Endothelial cell of umbilical vein (primary cell): ENCODE measurements at regions not wholly inside any gene's neighbourhood (a gene's known extent, or its start where the extent isn't known, plus 50 kb on each side); places are given as distances from the start of the nearest gene placed in this dataset.

Experiments
- BruUV-seq: library from RNA; stranded (reverse); fragments of 400-500 nt; replicated peaks from 2 replicates; lab custom pipeline; 2021; lab: Mats Ljungman, UMichigan
- CTCF ChIA-PET: fragments of 300-600, 350-600 bp; sonication (Branson Sonifier 250); formaldehyde crosslinking; loops from one replicate; lab custom pipeline; 2021; ENCODE audit warnings: antibody characterized with exemption, inconsistent platforms; lab: Charles Lee
- POLR2A ChIA-PET: fragments of 300-600, 350-600 bp; sonication (Branson Sonifier 250); formaldehyde crosslinking; loops from one replicate; lab custom pipeline; 2021; ENCODE audit warnings: antibody characterized with exemption, inconsistent platforms; lab: Charles Lee
- DNase-seq: peaks from one replicate; pipeline ENCODE4 v3.0.0-alpha.2; 2011; ENCODE audit warnings: low read depth, low spot score
- FAIRE-seq: peaks from 2 replicates; lab custom pipeline; 2011; peaks lifted over from hg19 to GRCh38; lab: Jason Lieb, UNC
- H2AFZ ChIP-seq: 2 replicates; pipeline ENCODE4 v1.6.0; 2012; ENCODE audit warnings: low read depth, low read length, control low read depth, inconsistent platforms
- H3K27ac ChIP-seq: 2 replicates; pipeline ENCODE4 v1.5.1; 2011; ENCODE audit warnings: low read depth, mild to moderate bottlenecking, control low read depth, low read length, moderate library complexity; ENCODE audit not compliant: insufficient read depth
- H3K27me3 ChIP-seq, 2 experiments: 2 replicates each; pipeline versions ENCODE4 v1.6.0 to v1.6.1; 2011; ENCODE audit warnings: low read length in 2 of 2, mixed read lengths in 1 of 2; ENCODE audit not compliant: control insufficient read depth in 2 of 2, insufficient read depth in 2 of 2
- H3K36me3 ChIP-seq, 2 experiments: 2 replicates in 1 of 2; 3 replicates in 1 of 2; pipeline ENCODE4 v1.5.1; 2011; ENCODE audit warnings: low read length in 2 of 2, mild to moderate bottlenecking in 1 of 2, moderate library complexity in 1 of 2; ENCODE audit not compliant: control insufficient read depth in 2 of 2, insufficient read depth in 2 of 2; ENCODE audit errors: extremely low read depth in 1 of 2
- H3K4me1 ChIP-seq: 3 replicates; pipeline ENCODE4 v1.5.1; 2011; ENCODE audit warnings: mild to moderate bottlenecking, low read length; ENCODE audit not compliant: control insufficient read depth, insufficient read depth; ENCODE audit errors: extremely low read depth
- H3K4me2 ChIP-seq: 2 replicates; pipeline ENCODE4 v1.6.1; 2011; ENCODE audit warnings: low read length, control low read depth, mixed read lengths; ENCODE audit not compliant: insufficient read depth
- H3K4me3 ChIP-seq, 3 experiments: fragments of 200-600 bp in 1 of 3; sonication (generic), shearing (Covaris generic) in 1 of 3; replicated peaks in 1 of 3; 2 replicates each; pipeline ENCODE4 v1.5.1; 2011 to 2016; ENCODE audit warnings: control low read depth in 3 of 3, low read length in 3 of 3, mild to moderate bottlenecking in 2 of 3, inconsistent platforms in 1 of 3, low read depth in 1 of 3, moderate library complexity in 1 of 3; ENCODE audit not compliant: insufficient read depth in 1 of 3
- H3K79me2 ChIP-seq: 2 replicates; pipeline ENCODE4 v1.6.0; 2012; ENCODE audit warnings: low read length, inconsistent platforms; ENCODE audit not compliant: control insufficient read depth, insufficient read depth
- H3K9ac ChIP-seq: replicated peaks from 2 replicates; pipeline ENCODE3; 2011; ENCODE audit warnings: low read length, control low read depth; ENCODE audit not compliant: insufficient read depth; ENCODE audit errors: extremely low read depth
- H3K9me1 ChIP-seq: replicated peaks from 3 replicates; pipeline ENCODE4 v1.6.0; 2011; ENCODE audit warnings: mild to moderate bottlenecking, low read length; ENCODE audit not compliant: control insufficient read depth, insufficient read depth; ENCODE audit errors: extremely low read depth
- H3K9me3 ChIP-seq: replicated peaks from 2 replicates; pipeline ENCODE4 v1.5.1; 2012; ENCODE audit warnings: low read length, inconsistent platforms; ENCODE audit not compliant: control insufficient read depth, insufficient read depth
- H4K20me1 ChIP-seq: replicated peaks from 2 replicates; pipeline ENCODE3; 2011; ENCODE audit warnings: mild to moderate bottlenecking, low read length; ENCODE audit not compliant: control insufficient read depth, insufficient read depth; ENCODE audit errors: extremely low read depth
- EZH2 ChIP-seq: IDR thresholded peaks from 2 replicates; pipeline ENCODE4 v1.6.1; 2012; ENCODE audit warnings: borderline replicate concordance, low read depth, mild to moderate bottlenecking, moderate library complexity, low read length, inconsistent platforms; ENCODE audit not compliant: severe bottlenecking
- FOS ChIP-seq: IDR thresholded peaks from 2 replicates; pipeline ENCODE4 v1.6.1; 2011; ENCODE audit warnings: mild to moderate bottlenecking, low read length, moderate library complexity, borderline replicate concordance; ENCODE audit not compliant: insufficient read depth
- GATA2 ChIP-seq: IDR thresholded peaks from 2 replicates; pipeline ENCODE4 v1.7.0; 2011; ENCODE audit warnings: low read depth, mild to moderate bottlenecking, moderate library complexity, mixed read lengths, low read length; ENCODE audit not compliant: insufficient read length, insufficient read depth
- JUN ChIP-seq: IDR thresholded peaks from 2 replicates; pipeline ENCODE4 v1.6.1; 2011; ENCODE audit warnings: borderline replicate concordance, low read depth; ENCODE audit not compliant: insufficient read length, insufficient read depth
- MYC ChIP-seq: IDR thresholded peaks from one replicate; pipeline ENCODE4 v1.6.1; 2011; ENCODE audit warnings: mild to moderate bottlenecking, low read depth, low read length
- POLR2A ChIP-seq: IDR thresholded peaks from 2 replicates; pipeline ENCODE4 v1.6.1; 2012; ENCODE audit warnings: low read depth, mild to moderate bottlenecking, control low read depth, low read length
- POLR2AphosphoS5 ChIP-seq: IDR thresholded peaks from 2 replicates; pipeline ENCODE4 v1.6.1; 2012; ENCODE audit warnings: low read depth, mild to moderate bottlenecking, control low read depth, low read length, moderate library complexity; ENCODE audit not compliant: insufficient read depth
- dilution Hi-C: fragments of 300-500 bp; cut with MboI; formaldehyde crosslinking; loops from one replicate; pipeline ENCODE4 v1.15.0; 2019; ENCODE audit warnings: low sequenced_read_pairs; ENCODE audit not compliant: extremely low pct_ligation_motif_present
- intact Hi-C: fragments of 100-400 bp; cut with micrococcal nuclease; formaldehyde crosslinking; loops from one replicate; pipeline ENCODE4 v1.10.0; 2022
- TF ChIP-seq, protein P1 (sequence below): IDR thresholded peaks from 2 replicates; pipeline ENCODE4 v1.6.1; 2011; ENCODE audit not compliant: insufficient read depth, insufficient read length
- TF ChIP-seq, protein P2 (sequence below), 2 donors: IDR thresholded peaks; 1 replicate in 1 of 2; 2 replicates in 1 of 2; pipeline ENCODE4 v1.5.1; 2011; ENCODE audit warnings: low read length in 2 of 2, mild to moderate bottlenecking in 2 of 2, moderate library complexity in 2 of 2, control low read depth in 1 of 2, inconsistent platforms in 1 of 2, low read depth in 1 of 2; ENCODE audit not compliant: insufficient read depth in 1 of 2; ENCODE audit errors: extremely low read depth in 1 of 2

DNA sequence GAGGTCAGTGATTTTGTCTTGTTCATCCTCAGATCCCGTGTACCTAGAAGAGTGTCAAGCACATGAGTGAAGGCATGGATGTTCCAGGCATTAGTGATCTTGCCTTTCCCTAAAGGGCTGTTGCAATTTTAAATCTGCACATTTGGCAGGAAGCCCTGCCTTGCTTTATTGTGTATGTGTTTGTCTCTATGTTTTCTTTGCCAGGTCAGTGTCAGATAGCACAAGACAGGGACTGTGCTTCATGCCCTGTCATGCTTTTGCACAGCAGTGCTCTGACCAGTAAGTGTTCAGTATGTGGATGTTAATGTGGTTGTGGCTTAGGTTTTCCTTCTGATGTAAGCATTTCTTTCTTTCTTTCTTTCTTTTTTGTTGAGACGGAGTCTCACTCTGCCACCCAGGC is 131.5 kb downstream of the RGPD3 start:
- POLR2A ChIA-PET = no interaction called here

More for the DNA sequence above, 131.5 kb downstream of the RGPD3 start:
- no TSS peak for BruUV-seq
- intact Hi-C loops (no loop called here), dilution Hi-C loops (no loop called here)
- H3K4me3 ChIP-seq = no peak overlapping the region
- TF ChIP-seq FOS (no peak), JUN (no peak), MYC (no peak), EZH2 (no peak), POLR2A (no peak), POLR2AphosphoS5 (no peak), GATA2 (no peak)
- TF ChIP-seq, protein P1, sequence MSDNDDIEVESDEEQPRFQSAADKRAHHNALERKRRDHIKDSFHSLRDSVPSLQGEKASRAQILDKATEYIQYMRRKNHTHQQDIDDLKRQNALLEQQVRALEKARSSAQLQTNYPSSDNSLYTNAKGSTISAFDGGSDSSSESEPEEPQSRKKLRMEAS = no peak
- TF ChIP-seq, protein P2, sequence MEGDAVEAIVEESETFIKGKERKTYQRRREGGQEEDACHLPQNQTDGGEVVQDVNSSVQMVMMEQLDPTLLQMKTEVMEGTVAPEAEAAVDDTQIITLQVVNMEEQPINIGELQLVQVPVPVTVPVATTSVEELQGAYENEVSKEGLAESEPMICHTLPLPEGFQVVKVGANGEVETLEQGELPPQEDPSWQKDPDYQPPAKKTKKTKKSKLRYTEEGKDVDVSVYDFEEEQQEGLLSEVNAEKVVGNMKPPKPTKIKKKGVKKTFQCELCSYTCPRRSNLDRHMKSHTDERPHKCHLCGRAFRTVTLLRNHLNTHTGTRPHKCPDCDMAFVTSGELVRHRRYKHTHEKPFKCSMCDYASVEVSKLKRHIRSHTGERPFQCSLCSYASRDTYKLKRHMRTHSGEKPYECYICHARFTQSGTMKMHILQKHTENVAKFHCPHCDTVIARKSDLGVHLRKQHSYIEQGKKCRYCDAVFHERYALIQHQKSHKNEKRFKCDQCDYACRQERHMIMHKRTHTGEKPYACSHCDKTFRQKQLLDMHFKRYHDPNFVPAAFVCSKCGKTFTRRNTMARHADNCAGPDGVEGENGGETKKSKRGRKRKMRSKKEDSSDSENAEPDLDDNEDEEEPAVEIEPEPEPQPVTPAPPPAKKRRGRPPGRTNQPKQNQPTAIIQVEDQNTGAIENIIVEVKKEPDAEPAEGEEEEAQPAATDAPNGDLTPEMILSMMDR (IDR thresholded peaks at IDR 0.05; ENCODE audit: extremely low read depth in 1 of 2, insufficient read depth in 1 of 2, low read depth in 1 of 2, low read length in 2 of 2) = no peak
- no peak overlapping the region for H2AFZ ChIP-seq
- H3K27ac ChIP-seq = no peak overlapping the region
- H3K4me2 ChIP-seq = no peak overlapping the region
- H3K9me1 ChIP-seq = no peaks in the 10 kb centered on the region
- H3K27me3 ChIP-seq = no peaks in the 10 kb centered on the region
- no peaks in the 10 kb centered on the region for H4K20me1 ChIP-seq
- no peaks in the 10 kb centered on the region for H3K4me1 ChIP-seq
- H3K9me3 ChIP-seq = peaks cover 2% of the 10 kb centered on the region
- no peak for FAIRE-seq
- CTCF ChIA-PET = no interaction called here
- no peak overlapping the region for H3K9ac ChIP-seq
- H3K79me2 ChIP-seq = no peaks in the 10 kb centered on the region
- no peaks in the 10 kb centered on the region for H3K36me3 ChIP-seq
- DNase-seq = no peak
